ENCODE measurements at regions not wholly inside any gene's neighbourhood (a gene's known extent, or its start where the extent isn't known, plus 50 kb on each side); places are given as distances from the start of the nearest gene placed in this dataset.
A peak's percentile ranks its signal among the peaks of the same experiment; 100 is the strongest.

DNA sequence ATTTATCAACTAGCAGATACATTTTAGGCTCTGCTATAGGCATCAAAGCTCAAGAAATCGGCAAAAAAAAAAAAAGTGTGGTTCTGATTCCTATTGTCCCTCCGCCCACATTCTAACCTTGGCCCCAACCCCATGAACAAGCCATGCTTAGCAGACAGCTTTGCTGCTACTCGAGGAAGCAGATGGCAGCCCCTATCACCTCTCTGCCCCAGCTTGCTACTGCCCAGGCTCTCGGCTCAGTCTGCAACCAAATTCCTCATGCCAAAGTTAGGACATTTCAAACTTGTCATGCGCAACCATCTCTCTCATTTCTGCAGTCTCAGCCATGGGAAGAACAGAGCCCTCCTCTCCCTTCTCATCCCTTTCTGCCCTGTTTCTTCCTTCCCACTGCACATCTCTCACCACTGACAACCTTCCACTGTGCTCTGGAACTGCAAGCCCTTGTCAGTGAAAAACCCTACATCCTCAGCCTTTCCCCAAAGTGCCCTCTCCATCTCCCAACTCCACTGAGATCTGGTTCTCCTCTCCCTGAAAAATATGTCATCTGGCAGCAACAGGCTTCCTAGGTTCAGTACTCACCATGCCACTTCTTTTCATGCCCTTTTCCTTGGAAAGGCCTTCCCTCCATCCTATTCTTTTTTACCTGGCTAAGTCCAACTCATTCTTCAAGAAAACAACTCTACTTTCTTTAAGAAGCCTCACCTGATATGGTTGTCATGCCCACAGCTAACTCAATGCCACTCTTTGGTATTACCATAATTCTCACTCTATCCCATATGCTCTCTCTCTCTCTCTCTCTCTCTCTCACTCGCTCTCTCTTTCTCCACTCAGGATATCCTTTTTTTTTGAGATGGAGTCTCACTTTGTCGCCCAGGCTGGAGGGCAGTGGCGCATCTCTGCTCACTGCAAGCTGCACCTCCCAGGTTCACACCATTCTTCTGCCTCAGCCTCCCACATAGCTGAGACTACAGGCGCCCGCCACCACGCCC lies 60.1 kb upstream of the FHIP2A start:
- no peak overlapping the region for H3K27ac Mint-ChIP-seq
- TF ChIP-seq, protein P1, sequence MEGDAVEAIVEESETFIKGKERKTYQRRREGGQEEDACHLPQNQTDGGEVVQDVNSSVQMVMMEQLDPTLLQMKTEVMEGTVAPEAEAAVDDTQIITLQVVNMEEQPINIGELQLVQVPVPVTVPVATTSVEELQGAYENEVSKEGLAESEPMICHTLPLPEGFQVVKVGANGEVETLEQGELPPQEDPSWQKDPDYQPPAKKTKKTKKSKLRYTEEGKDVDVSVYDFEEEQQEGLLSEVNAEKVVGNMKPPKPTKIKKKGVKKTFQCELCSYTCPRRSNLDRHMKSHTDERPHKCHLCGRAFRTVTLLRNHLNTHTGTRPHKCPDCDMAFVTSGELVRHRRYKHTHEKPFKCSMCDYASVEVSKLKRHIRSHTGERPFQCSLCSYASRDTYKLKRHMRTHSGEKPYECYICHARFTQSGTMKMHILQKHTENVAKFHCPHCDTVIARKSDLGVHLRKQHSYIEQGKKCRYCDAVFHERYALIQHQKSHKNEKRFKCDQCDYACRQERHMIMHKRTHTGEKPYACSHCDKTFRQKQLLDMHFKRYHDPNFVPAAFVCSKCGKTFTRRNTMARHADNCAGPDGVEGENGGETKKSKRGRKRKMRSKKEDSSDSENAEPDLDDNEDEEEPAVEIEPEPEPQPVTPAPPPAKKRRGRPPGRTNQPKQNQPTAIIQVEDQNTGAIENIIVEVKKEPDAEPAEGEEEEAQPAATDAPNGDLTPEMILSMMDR (IDR thresholded peaks at IDR 0.05): no peak
- no peak for DNase-seq
- peaks cover 38% of the 10 kb centered on the region for H3K27me3 Mint-ChIP-seq (ENCODE audit: low read depth, poor library complexity)
- no peaks in the 10 kb centered on the region for H3K4me1 Mint-ChIP-seq
- H3K9me3 Mint-ChIP-seq: no peaks in the 10 kb centered on the region
- no peak overlapping the region for H3K4me3 Mint-ChIP-seq
- no peaks in the 10 kb centered on the region for H3K36me3 Mint-ChIP-seq (ENCODE audit: low read depth)

DNA sequence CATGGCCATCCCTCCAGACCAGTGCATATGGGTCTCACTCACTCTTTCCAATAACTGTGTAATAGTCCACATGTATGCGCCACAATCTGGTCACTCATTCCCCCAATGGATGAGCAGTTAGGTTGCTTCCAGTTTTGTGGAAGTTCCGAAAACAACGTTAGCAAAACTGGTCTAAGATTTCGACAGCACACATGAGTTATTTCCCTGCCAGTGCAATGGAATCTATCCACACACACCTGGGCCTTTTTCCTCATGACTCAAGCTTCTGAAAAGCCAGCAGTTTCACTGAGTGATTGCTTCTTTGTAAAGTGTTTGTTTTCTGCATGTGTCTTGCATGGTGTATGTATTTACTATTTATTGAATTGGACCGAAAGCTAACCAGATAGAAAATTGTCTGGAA lies 58.8 kb upstream of the FHIP2A start:
- H3K9me3 Mint-ChIP-seq: no peaks in the 10 kb centered on the region
- peaks cover 50% of the 10 kb centered on the region for H3K27me3 Mint-ChIP-seq (ENCODE audit: low read depth, poor library complexity)
- H3K4me3 Mint-ChIP-seq: no peak overlapping the region
- peaks cover 4% of the 10 kb centered on the region for H3K4me1 Mint-ChIP-seq
- TF ChIP-seq, protein P1 (IDR thresholded peaks at IDR 0.05): no peak
- no peak overlapping the region for H3K27ac Mint-ChIP-seq
- no peak for DNase-seq
- no peaks in the 10 kb centered on the region for H3K36me3 Mint-ChIP-seq (ENCODE audit: low read depth)

DNA sequence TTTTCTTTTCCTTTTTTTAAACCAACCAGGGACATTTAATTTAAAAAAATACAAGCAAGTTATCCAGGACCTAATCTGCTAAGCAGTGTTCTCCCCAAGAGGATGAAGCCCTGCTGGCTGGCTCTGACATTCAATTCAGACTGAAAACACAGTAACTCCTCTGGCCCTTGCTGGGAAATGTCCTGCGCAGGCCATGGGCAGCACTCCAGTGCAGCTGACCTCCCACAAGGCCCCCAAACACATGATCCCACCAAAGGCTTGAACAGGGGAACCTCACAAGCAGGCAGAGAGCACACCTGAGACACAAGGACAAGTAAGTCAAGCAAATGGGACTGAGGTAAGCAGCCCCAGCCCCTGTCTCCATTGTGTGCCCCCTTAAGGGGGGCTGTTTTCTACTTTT lies 56.9 kb upstream of the FHIP2A start:
- Mint-ChIP-seq H3K36me3 (ENCODE audit: low read depth) (no peaks in the 10 kb centered on the region), H3K27me3 (ENCODE audit: low read depth, poor library complexity) (peaks cover 66% of the 10 kb centered on the region)

DNA sequence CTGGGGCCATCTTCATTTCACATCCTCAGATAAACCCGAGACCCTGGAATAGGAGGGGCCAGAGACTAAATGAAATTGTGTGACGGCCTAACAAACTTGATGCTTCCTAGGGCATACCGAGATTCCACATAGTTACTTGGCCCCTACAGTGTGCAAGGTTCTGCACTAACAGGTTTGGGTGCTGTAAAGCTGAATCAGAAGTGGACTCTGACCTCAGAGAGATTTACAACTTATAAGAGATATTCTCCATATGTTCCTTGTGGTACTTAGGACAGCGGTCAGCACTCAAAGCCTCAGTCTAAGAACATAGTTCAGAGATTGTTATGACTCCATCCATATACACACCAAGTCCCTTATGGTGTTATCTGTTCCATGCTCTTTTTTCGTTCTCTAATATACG lies 55.1 kb upstream of the FHIP2A start:
- peak overlapping the region; percentile 64 for H3K4me3 Mint-ChIP-seq
- H3K9me3 Mint-ChIP-seq: no peaks in the 10 kb centered on the region
- DNase-seq: no peak
- H3K27me3 Mint-ChIP-seq (ENCODE audit: low read depth, poor library complexity): peaks cover 74% of the 10 kb centered on the region
- no peaks in the 10 kb centered on the region for H3K36me3 Mint-ChIP-seq (ENCODE audit: low read depth)
- TF ChIP-seq, protein P1 (IDR thresholded peaks at IDR 0.05): no peak
- peaks cover 4% of the 10 kb centered on the region for H3K4me1 Mint-ChIP-seq
- no peak overlapping the region for H3K27ac Mint-ChIP-seq

More for the DNA sequence above, 56.9 kb upstream of the FHIP2A start:
- Mint-ChIP-seq H3K27ac (no peak overlapping the region), H3K4me3 (no peak overlapping the region), H3K9me3 (no peaks in the 10 kb centered on the region), H3K4me1 (peaks cover 4% of the 10 kb centered on the region)
- TF ChIP-seq, protein P1 (IDR thresholded peaks at IDR 0.05): no peak
- DNase-seq: no peak

DNA sequence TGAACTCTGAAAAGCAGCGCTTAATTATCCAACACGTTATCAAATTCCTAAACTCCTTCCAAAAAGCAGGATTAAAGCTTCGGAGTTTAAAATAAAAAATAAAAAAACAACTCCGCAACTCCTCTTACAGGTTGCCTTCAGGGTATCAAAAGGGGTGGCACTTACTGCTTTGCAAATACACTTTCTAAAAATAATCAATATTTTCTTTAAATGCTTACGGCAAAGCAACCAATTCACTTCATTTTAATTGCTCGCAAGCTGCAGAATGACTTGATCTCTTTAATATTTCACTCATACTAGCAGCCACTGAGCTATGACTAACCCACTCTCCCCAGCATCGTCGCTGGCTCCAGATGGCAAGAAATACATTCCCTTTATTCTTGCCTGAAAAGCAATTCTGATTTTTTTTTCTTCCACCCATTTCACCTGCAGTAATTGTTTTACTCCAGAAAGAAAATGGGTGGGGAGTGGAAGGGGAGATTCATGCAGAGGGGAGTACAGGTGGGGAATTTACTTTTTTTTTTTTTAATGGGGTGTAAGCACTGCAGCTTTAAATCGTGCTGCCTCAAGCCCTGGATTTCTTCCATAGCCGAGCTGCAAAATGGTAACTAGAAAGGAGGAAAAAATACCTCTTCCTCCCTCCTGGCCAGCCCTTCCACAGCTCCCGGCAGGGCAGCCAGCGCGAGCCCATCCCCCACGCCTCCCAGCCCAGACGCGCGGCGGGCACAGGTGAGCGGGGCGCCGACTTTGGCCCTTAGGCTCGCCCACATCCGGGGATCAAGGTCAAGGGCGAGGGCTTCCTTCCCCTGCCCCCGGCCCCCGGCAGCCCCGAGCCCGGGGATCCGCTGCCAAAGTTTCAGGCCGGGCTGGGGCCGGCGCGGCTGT lies 54.2 kb upstream of the FHIP2A start:
- TF ChIP-seq, protein P1 (IDR thresholded peaks at IDR 0.05): no peak
- DNase-seq: peak; percentile 43
- Mint-ChIP-seq H3K9me3 (no peaks in the 10 kb centered on the region), H3K27ac (no peak overlapping the region), H3K4me3 (peak overlapping the region; percentile 82), H3K4me1 (peaks cover 4% of the 10 kb centered on the region), H3K27me3 (ENCODE audit: low read depth, poor library complexity) (peaks cover 73% of the 10 kb centered on the region), H3K36me3 (ENCODE audit: low read depth) (no peaks in the 10 kb centered on the region)

All from nephron progenitor cell (in vitro differentiated cells).